ENCODE measurements at regions not wholly inside any gene's neighbourhood (a gene's known extent, or its start where the extent isn't known, plus 50 kb on each side); places are given as distances from the start of the nearest gene placed in this dataset.

DNA sequence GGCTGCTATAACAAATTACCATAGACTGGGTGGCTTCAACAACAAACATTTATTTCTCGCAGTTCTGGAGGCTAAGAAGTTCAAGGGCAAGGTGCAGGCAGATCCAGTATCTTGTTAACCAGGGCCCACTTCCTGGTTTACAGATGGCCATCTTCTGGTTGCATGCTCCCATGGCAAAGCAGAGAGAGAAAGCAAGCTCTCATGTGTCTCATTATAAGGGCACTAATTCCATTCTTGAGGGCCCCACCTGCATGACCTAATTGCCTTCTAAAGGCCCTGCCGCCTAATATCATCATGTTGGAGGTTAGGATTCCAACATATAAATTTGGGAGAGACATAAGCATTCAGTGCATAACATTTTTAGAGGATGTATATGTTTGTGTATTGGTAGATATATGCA, 280.1 kb upstream of the TMPO start:
- H3K36me3 ChIP-seq (replicated peaks in 1 of 2; ENCODE audit: control extremely low read depth in 1 of 2, control insufficient read depth in 1 of 2, extremely low read depth in 1 of 2, insufficient read depth in 2 of 2, low read length in 1 of 2) = no peaks in the 10 kb centered on the region
- Mint-ChIP-seq H3K27ac (no peak overlapping the region), H3K27me3 (no peaks in the 10 kb centered on the region), H3K4me1 (no peaks in the 10 kb centered on the region), H3K9me3 (ENCODE audit: insufficient read depth) (peaks cover 4% of the 10 kb centered on the region), H3K4me3 (no peak overlapping the region)
- H3K27me3 ChIP-seq (replicated peaks in 1 of 4; ENCODE audit: control extremely low read depth in 1 of 4, control insufficient read depth in 3 of 4, insufficient read depth in 4 of 4, low read length in 3 of 4) = no peaks in the 10 kb centered on the region
- CTCF ChIA-PET = no interaction called here
- H3K4me3 ChIP-seq (ENCODE audit: control extremely low read depth in 1 of 5, extremely low read depth in 1 of 5, insufficient read depth in 1 of 5, low read depth in 2 of 5, low read length in 4 of 5) = no peak overlapping the region
- H3K4me2 ChIP-seq (replicated peaks; ENCODE audit: low read depth, low read length, poor library complexity, severe bottlenecking) = no peak overlapping the region
- POLR2A ChIA-PET = no interaction called here
- TF ChIP-seq EZH2 (IDR thresholded peaks at IDR 0.05; ENCODE audit: borderline replicate concordance, insufficient read depth, low read depth, low read length, poor library complexity, severe bottlenecking) = no peak
- DNase-seq (no peak), ATAC-seq (ENCODE audit: low read depth) (no peak)
- no peak overlapping the region for H2AFZ ChIP-seq (ENCODE audit: insufficient read depth, low read depth, low read length, poor library complexity, severe bottlenecking)
- no peak overlapping the region for H3K9ac ChIP-seq (ENCODE audit: low read length)
- H3K9me3 ChIP-seq (ENCODE audit: control extremely low read depth in 1 of 3, control insufficient read depth in 2 of 3, insufficient read depth in 1 of 3, low read length in 2 of 3) = peaks cover 0 to 4% (median 0%) of the 10 kb centered on the region in 3 donors
- no peaks in the 10 kb centered on the region for H3K79me2 ChIP-seq (ENCODE audit: control insufficient read depth, insufficient read depth, low read length)
- no peak overlapping the region for H3K27ac ChIP-seq (ENCODE audit: low read length in 2 of 2)
- intact Hi-C loops (cut with micrococcal nuclease) = no loop called here
- no peaks in the 10 kb centered on the region for H3K4me1 ChIP-seq (ENCODE audit: control insufficient read depth in 2 of 2, insufficient read depth in 2 of 2, low read length in 2 of 2)
- 92% methylated on average over 1 of the region's 2 CpGs for WGBS (ENCODE audit: insufficient coverage)
- no peaks in the 10 kb centered on the region for H4K20me1 ChIP-seq (ENCODE audit: control insufficient read depth, insufficient read depth, low read length, poor library complexity, severe bottlenecking)

GRCh38 chr12:98238515-98239130, 276.8 kb upstream of the TMPO start:
- intact Hi-C loops (cut with micrococcal nuclease) = no loop called here
- ATAC-seq (ENCODE audit: low read depth) = no peak

More at GRCh38 chr12:98238515-98239130, 276.8 kb upstream of the TMPO start:
- no peaks in the 10 kb centered on the region for H3K79me2 ChIP-seq (ENCODE audit: control insufficient read depth, insufficient read depth, low read length)
- peaks cover 0 to 4% (median 0%) of the 10 kb centered on the region in 3 donors for H3K9me3 ChIP-seq (ENCODE audit: control extremely low read depth in 1 of 3, control insufficient read depth in 2 of 3, insufficient read depth in 1 of 3, low read length in 2 of 3)
- H3K27me3 ChIP-seq (replicated peaks in 1 of 4; ENCODE audit: control extremely low read depth in 1 of 4, control insufficient read depth in 3 of 4, insufficient read depth in 4 of 4, low read length in 3 of 4) = no peaks in the 10 kb centered on the region
- 86% methylated on average over 2 of the region's 4 CpGs for WGBS (ENCODE audit: insufficient coverage)
- H3K9me3 Mint-ChIP-seq (ENCODE audit: insufficient read depth) = peaks cover 4% of the 10 kb centered on the region
- H3K36me3 ChIP-seq (replicated peaks in 1 of 2; ENCODE audit: control extremely low read depth in 1 of 2, control insufficient read depth in 1 of 2, extremely low read depth in 1 of 2, insufficient read depth in 2 of 2, low read length in 1 of 2) = no peaks in the 10 kb centered on the region
- H2AFZ ChIP-seq (ENCODE audit: insufficient read depth, low read depth, low read length, poor library complexity, severe bottlenecking) = no peak overlapping the region
- no peak overlapping the region for H3K27ac ChIP-seq (ENCODE audit: low read length in 2 of 2)
- no peak for DNase-seq
- H3K9ac ChIP-seq (ENCODE audit: low read length) = no peak overlapping the region
- H3K4me1 Mint-ChIP-seq = no peaks in the 10 kb centered on the region
- H3K4me1 ChIP-seq (ENCODE audit: control insufficient read depth in 2 of 2, insufficient read depth in 2 of 2, low read length in 2 of 2) = no peaks in the 10 kb centered on the region
- TF ChIP-seq, protein P1, sequence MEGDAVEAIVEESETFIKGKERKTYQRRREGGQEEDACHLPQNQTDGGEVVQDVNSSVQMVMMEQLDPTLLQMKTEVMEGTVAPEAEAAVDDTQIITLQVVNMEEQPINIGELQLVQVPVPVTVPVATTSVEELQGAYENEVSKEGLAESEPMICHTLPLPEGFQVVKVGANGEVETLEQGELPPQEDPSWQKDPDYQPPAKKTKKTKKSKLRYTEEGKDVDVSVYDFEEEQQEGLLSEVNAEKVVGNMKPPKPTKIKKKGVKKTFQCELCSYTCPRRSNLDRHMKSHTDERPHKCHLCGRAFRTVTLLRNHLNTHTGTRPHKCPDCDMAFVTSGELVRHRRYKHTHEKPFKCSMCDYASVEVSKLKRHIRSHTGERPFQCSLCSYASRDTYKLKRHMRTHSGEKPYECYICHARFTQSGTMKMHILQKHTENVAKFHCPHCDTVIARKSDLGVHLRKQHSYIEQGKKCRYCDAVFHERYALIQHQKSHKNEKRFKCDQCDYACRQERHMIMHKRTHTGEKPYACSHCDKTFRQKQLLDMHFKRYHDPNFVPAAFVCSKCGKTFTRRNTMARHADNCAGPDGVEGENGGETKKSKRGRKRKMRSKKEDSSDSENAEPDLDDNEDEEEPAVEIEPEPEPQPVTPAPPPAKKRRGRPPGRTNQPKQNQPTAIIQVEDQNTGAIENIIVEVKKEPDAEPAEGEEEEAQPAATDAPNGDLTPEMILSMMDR (IDR thresholded peaks at IDR 0.05) = no peak
- no peak for TF ChIP-seq EZH2 (IDR thresholded peaks at IDR 0.05; ENCODE audit: borderline replicate concordance, insufficient read depth, low read depth, low read length, poor library complexity, severe bottlenecking)
- ChIA-PET CTCF (no interaction called here), POLR2A (no interaction called here)
- no peak overlapping the region for H3K27ac Mint-ChIP-seq
- H3K4me3 ChIP-seq (ENCODE audit: control extremely low read depth in 1 of 5, extremely low read depth in 1 of 5, insufficient read depth in 1 of 5, low read depth in 2 of 5, low read length in 4 of 5) = no peak overlapping the region
- no peak overlapping the region for H3K4me3 Mint-ChIP-seq
- no peaks in the 10 kb centered on the region for H3K27me3 Mint-ChIP-seq
- H3K4me2 ChIP-seq (replicated peaks; ENCODE audit: low read depth, low read length, poor library complexity, severe bottlenecking) = no peak overlapping the region
- H4K20me1 ChIP-seq (ENCODE audit: control insufficient read depth, insufficient read depth, low read length, poor library complexity, severe bottlenecking) = no peaks in the 10 kb centered on the region
